Upper lobe of left lung (tissue), 6 donors: ENCODE measurements at regions not wholly inside any gene's neighbourhood (a gene's known extent, or its start where the extent isn't known, plus 50 kb on each side); places are given as distances from the start of the nearest gene placed in this dataset.

Experiments
- ATAC-seq, 2 donors: fragments of 200-7000 bp; cut with Tn5 transposase; one replicate each; pipeline ENCODE4 v1.9.1; 2022; ENCODE audit warnings: mild to moderate bottlenecking in 2 of 2, moderate library complexity in 2 of 2; ENCODE audit not compliant: low FRiP score in 2 of 2
- DNase-seq, 2 donors: peaks; one replicate each; pipeline ENCODE4 v3.0.0-alpha.2; 2019 to 2020
- H3K27ac ChIP-seq, 4 donors: fragments of 200-600 bp; sonication (generic); one replicate each; pipeline ENCODE4 v1.5.1; 2016 to 2019
- H3K27me3 ChIP-seq, 4 donors: fragments of 200-600 bp; sonication (generic); one replicate each; pipeline ENCODE4 v1.5.1; 2017 to 2019
- H3K36me3 ChIP-seq, 4 donors: fragments of 200-600 bp; sonication (generic); one replicate each; pipeline ENCODE4 v1.5.1; 2016 to 2019
- H3K4me1 ChIP-seq, 4 donors: fragments of 200-600 bp; sonication (generic); one replicate each; pipeline ENCODE4 v1.5.1; 2018 to 2019
- H3K4me3 ChIP-seq, 4 donors: fragments of 200-600 bp; sonication (generic); one replicate each; pipeline ENCODE4 v1.5.1; 2017 to 2019; ENCODE audit warnings: mild to moderate bottlenecking in 2 of 4, moderate library complexity in 1 of 4
- H3K9me3 ChIP-seq, 4 donors: fragments of 200-600 bp; sonication (generic); one replicate each; pipeline ENCODE4 v1.5.1; 2018 to 2019
- EP300 ChIP-seq, 4 donors: sonication (generic); formaldehyde crosslinking; IDR thresholded peaks; one replicate each; pipeline ENCODE4 v1.5.1; 2017; ENCODE audit warnings: antibody characterized with exemption in 4 of 4, control low read depth in 2 of 4
- POLR2A ChIP-seq, 4 donors: fragments of 450-650 bp; IDR thresholded peaks; one replicate each; pipeline ENCODE4 v1.5.1; 2016 to 2017; ENCODE audit warnings: antibody characterized with exemption in 4 of 4, mild to moderate bottlenecking in 2 of 4
- POLR2AphosphoS5 ChIP-seq, 2 donors: sonication (generic); formaldehyde crosslinking; IDR thresholded peaks; one replicate each; pipeline ENCODE4 v1.5.1; 2017; ENCODE audit warnings: antibody characterized with exemption in 2 of 2
- WGBS, 2 donors: methylation state at CpG; one replicate each; pipeline ENCODE4 v1.1.5; 2017 to 2018; 5-methylcytosine and 5-hydroxymethylcytosine counted together
- TF ChIP-seq, protein P1 (sequence below), 6 experiments: fragments of 450-650 bp in 4 of 6; fragments of 200-600 bp in 2 of 6; sonication (generic) in 2 of 6; IDR thresholded peaks; one replicate each; pipeline ENCODE4 v1.5.1; 2016 to 2019; ENCODE audit warnings: antibody characterized with exemption in 6 of 6
- donor health status: DM: no; HTN: no; CAD: no; lungs with moderate emphysema.
- donor health status: DM: no; HTN: yes; CAD: no; lungs with severe emphysema.

DNA sequence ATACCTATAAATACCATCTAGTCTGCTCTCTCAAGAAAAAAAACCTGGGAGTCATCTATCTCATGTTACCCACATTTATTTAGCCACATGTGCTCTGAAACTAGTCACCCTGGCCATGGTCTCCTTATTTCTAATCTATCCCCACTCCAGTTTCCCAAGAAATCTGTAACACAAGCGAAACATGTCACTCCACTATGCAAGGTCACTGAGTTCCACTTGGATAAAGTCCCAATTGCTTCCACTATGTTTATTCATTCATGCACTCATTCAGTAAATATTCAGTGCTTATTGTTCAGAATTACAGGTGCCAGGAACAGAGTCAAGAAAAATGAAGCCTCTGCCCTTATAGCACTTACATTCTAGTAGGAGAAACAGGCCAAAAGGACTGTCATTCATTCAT lies 369.4 kb upstream of the CYRIA start:
- H3K4me1 ChIP-seq, result no peaks in the 10 kb centered on the region
- DNase-seq (no peak), ATAC-seq (no peak)
- H3K9me3 ChIP-seq, result no peaks in the 10 kb centered on the region
- H3K4me3 ChIP-seq, result no peak overlapping the region
- TF ChIP-seq, protein P1, sequence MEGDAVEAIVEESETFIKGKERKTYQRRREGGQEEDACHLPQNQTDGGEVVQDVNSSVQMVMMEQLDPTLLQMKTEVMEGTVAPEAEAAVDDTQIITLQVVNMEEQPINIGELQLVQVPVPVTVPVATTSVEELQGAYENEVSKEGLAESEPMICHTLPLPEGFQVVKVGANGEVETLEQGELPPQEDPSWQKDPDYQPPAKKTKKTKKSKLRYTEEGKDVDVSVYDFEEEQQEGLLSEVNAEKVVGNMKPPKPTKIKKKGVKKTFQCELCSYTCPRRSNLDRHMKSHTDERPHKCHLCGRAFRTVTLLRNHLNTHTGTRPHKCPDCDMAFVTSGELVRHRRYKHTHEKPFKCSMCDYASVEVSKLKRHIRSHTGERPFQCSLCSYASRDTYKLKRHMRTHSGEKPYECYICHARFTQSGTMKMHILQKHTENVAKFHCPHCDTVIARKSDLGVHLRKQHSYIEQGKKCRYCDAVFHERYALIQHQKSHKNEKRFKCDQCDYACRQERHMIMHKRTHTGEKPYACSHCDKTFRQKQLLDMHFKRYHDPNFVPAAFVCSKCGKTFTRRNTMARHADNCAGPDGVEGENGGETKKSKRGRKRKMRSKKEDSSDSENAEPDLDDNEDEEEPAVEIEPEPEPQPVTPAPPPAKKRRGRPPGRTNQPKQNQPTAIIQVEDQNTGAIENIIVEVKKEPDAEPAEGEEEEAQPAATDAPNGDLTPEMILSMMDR (IDR thresholded peaks at IDR 0.05), result no peak
- TF ChIP-seq POLR2A (IDR thresholded peaks at IDR 0.05) (no peak), POLR2AphosphoS5 (IDR thresholded peaks at IDR 0.05) (no peak), EP300 (IDR thresholded peaks at IDR 0.05) (no peak)
- H3K27ac ChIP-seq, result no peak overlapping the region
- H3K36me3 ChIP-seq, result no peaks in the 10 kb centered on the region
- no peaks in the 10 kb centered on the region for H3K27me3 ChIP-seq
- WGBS, 2 donors, result 72 to 88% methylated on average over 1 of the region's 1 CpG

DNA sequence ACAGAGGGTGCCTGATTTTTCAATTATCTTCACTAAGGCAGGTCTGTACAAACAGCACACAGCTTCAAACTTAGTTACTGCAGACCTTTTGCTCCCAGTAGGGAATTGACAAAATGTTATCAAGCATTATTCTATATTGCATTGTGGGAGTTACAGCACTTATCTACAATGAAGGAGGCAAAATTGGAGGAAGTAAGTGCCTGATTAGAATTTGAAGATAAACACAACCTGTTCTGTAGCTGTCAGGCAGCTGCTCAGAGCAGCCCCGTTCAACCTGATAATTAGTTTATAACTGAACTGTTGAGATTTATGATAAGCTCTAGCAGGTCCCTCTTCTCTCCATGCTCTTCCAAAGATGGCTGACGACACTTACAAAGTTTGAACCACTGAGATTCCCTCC lies 364.4 kb upstream of the CYRIA start:
- no peak for ATAC-seq
- no peak for DNase-seq

DNA sequence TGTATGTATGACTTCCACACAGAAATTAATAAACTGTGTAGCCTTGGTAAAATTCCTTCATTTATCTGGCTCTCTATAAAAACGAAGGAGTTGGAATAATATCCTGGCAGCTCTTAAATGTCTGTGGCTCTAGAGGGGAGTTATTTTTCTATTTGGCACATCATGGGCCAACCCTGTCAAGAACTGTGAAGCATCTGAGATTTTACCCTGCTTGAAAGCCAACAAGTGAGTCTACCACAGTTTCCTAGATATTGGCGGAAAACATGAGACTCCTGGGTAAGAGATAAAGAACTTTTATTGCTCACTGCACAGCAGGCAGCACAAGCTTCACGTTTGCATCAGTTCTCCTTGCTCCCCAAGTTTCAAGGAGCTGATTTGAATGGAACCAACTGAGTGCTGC lies 346.7 kb upstream of the CYRIA start:
- H3K36me3 ChIP-seq, result no peaks in the 10 kb centered on the region
- no peak for ATAC-seq
- H3K27me3 ChIP-seq, result no peaks in the 10 kb centered on the region
- no peaks in the 10 kb centered on the region for H3K9me3 ChIP-seq
- TF ChIP-seq POLR2AphosphoS5 (IDR thresholded peaks at IDR 0.05) (no peak), POLR2A (IDR thresholded peaks at IDR 0.05) (no peak), EP300 (IDR thresholded peaks at IDR 0.05) (no peak)
- TF ChIP-seq, protein P1 (IDR thresholded peaks at IDR 0.05), result no peak
- no peak overlapping the region for H3K4me3 ChIP-seq
- H3K4me1 ChIP-seq, result no peaks in the 10 kb centered on the region
- whole genome bisulfite sequencing, 2 donors, result 70 to 71% methylated on average over 3 of the region's 3 CpGs
- no peak for DNase-seq
- no peak overlapping the region for H3K27ac ChIP-seq

More for the DNA sequence above, 364.4 kb upstream of the CYRIA start:
- no peaks in the 10 kb centered on the region for H3K4me1 ChIP-seq
- TF ChIP-seq, protein P1 (IDR thresholded peaks at IDR 0.05), result no peak
- TF ChIP-seq EP300 (IDR thresholded peaks at IDR 0.05) (no peak), POLR2A (IDR thresholded peaks at IDR 0.05) (no peak), POLR2AphosphoS5 (IDR thresholded peaks at IDR 0.05) (no peak)
- no peak overlapping the region for H3K4me3 ChIP-seq
- WGBS, 2 donors, result 44 to 61% methylated on average over 2 of the region's 2 CpGs
- H3K9me3 ChIP-seq, result no peaks in the 10 kb centered on the region
- H3K36me3 ChIP-seq, result no peaks in the 10 kb centered on the region
- H3K27me3 ChIP-seq, result no peaks in the 10 kb centered on the region
- no peak overlapping the region for H3K27ac ChIP-seq

DNA sequence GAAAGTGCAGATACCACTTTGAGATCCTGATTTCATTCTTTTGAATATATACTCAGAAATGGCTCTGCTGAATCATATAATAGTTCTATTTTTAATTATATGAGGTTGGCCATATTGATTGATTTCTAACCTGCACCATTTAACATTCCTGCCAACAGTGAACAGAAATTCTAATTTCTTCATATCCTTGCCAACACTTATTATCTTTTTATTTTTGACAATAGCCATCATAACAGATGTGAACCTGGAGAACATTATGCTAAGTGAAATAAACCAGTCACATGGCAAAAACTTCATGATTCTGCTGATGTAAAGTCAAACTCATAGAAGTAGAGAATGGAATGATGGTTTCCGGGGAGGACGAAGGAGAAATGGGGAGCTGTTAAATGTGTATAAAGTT lies 344.5 kb upstream of the CYRIA start:
- 95 to 99% methylated on average over 2 of the region's 2 CpGs for WGBS, 2 donors
- Histone ChIP-seq H3K27me3 (no peaks in the 10 kb centered on the region), H3K9me3 (no peaks in the 10 kb centered on the region), H3K36me3 (no peaks in the 10 kb centered on the region), H3K4me3 (no peak overlapping the region), H3K27ac (no peak overlapping the region), H3K4me1 (no peaks in the 10 kb centered on the region)
- DNase-seq, result no peak
- no peak for ATAC-seq
- TF ChIP-seq POLR2A (IDR thresholded peaks at IDR 0.05) (no peak), POLR2AphosphoS5 (IDR thresholded peaks at IDR 0.05) (no peak), EP300 (IDR thresholded peaks at IDR 0.05) (no peak)
- TF ChIP-seq, protein P1 (IDR thresholded peaks at IDR 0.05), result no peak

DNA sequence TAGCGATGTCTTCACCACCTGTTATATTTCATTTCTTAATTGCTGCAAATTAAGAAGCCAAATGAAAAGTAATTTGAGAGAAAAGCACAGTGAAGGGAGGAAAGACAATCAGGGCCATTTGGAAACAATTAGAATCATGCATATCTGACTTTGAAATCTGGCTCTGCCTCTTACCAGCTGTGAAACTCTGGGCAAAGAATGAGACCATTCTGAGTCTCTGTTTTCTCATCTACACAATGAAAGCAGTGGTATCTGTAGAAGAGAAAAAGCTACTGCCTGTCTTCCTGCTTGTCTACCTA lies 334.5 kb upstream of the CYRIA start:
- ATAC-seq, result no peak
- Histone ChIP-seq H3K27ac (no peak overlapping the region), H3K4me3 (no peak overlapping the region), H3K4me1 (no peaks in the 10 kb centered on the region), H3K36me3 (no peaks in the 10 kb centered on the region), H3K27me3 (no peaks in the 10 kb centered on the region), H3K9me3 (peaks cover 0 to 5% (median 1%) of the 10 kb centered on the region in 4 donors)
- 85 to 86% methylated on average over 1 of the region's 1 CpG for WGBS, 2 donors
- TF ChIP-seq POLR2A (IDR thresholded peaks at IDR 0.05), result no peak
- DNase-seq, result no peak
